ENCODE measurements at regions not wholly inside any gene's neighbourhood (a gene's known extent, or its start where the extent isn't known, plus 50 kb on each side); places are given as distances from the start of the nearest gene placed in this dataset.

- Histone ChIP-seq H3K36me3 (ENCODE audit: control insufficient read depth, insufficient read depth, low read length) (no peaks in the 10 kb centered on the region), H3K9ac (ENCODE audit: extremely low read depth, low read length, poor library complexity, severe bottlenecking) (no peak overlapping the region), H3K27ac (ENCODE audit: low read depth, low read length) (no peak overlapping the region), H3K4me3 (ENCODE audit: low read length) (no peak overlapping the region), H3K4me1 (ENCODE audit: control insufficient read depth, insufficient read depth, low read length) (no peaks in the 10 kb centered on the region), H3K27me3 (ENCODE audit: control insufficient read depth, insufficient read depth, low read length, poor library complexity, severe bottlenecking) (no peaks in the 10 kb centered on the region), H3K9me3 (ENCODE audit: control insufficient read depth, low read length) (no peaks in the 10 kb centered on the region)
- H3K36me3 Mint-ChIP-seq (ENCODE audit: low read depth), result no peaks in the 10 kb centered on the region
- H3K27ac Mint-ChIP-seq, result no peak overlapping the region
- peak; percentile 7 for DNase-seq
- TF ChIP-seq, protein P1, sequence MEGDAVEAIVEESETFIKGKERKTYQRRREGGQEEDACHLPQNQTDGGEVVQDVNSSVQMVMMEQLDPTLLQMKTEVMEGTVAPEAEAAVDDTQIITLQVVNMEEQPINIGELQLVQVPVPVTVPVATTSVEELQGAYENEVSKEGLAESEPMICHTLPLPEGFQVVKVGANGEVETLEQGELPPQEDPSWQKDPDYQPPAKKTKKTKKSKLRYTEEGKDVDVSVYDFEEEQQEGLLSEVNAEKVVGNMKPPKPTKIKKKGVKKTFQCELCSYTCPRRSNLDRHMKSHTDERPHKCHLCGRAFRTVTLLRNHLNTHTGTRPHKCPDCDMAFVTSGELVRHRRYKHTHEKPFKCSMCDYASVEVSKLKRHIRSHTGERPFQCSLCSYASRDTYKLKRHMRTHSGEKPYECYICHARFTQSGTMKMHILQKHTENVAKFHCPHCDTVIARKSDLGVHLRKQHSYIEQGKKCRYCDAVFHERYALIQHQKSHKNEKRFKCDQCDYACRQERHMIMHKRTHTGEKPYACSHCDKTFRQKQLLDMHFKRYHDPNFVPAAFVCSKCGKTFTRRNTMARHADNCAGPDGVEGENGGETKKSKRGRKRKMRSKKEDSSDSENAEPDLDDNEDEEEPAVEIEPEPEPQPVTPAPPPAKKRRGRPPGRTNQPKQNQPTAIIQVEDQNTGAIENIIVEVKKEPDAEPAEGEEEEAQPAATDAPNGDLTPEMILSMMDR (conservative IDR thresholded peaks at IDR 0.05), result no peak
- H3K27me3 Mint-ChIP-seq (ENCODE audit: insufficient read depth), result peaks cover 2% of the 10 kb centered on the region
- no peaks in the 10 kb centered on the region for H3K4me1 Mint-ChIP-seq
- no peak overlapping the region for H3K4me3 Mint-ChIP-seq
- no peaks in the 10 kb centered on the region for H3K9me3 Mint-ChIP-seq
- WGBS, 2 experiments (ENCODE audit: insufficient coverage in 1 of 2, insufficient read length in 1 of 2), result 88 to 91% methylated on average over 10 of the region's 10 CpGs
Observed at GRCh38 chr20:40896814-40897700, 131.6 kb upstream of the TOP1 start.

- Mint-ChIP-seq H3K36me3 (ENCODE audit: low read depth) (no peaks in the 10 kb centered on the region), H3K9me3 (no peaks in the 10 kb centered on the region), H3K4me1 (peaks cover 3% of the 10 kb centered on the region), H3K27ac (no peak overlapping the region), H3K4me3 (no peak overlapping the region), H3K27me3 (ENCODE audit: insufficient read depth) (no peaks in the 10 kb centered on the region)
- Histone ChIP-seq H3K27ac (ENCODE audit: low read depth, low read length) (no peak overlapping the region), H3K36me3 (ENCODE audit: control insufficient read depth, insufficient read depth, low read length) (no peaks in the 10 kb centered on the region), H3K4me1 (ENCODE audit: control insufficient read depth, insufficient read depth, low read length) (no peaks in the 10 kb centered on the region), H3K9ac (ENCODE audit: extremely low read depth, low read length, poor library complexity, severe bottlenecking) (no peak overlapping the region), H3K27me3 (ENCODE audit: control insufficient read depth, insufficient read depth, low read length, poor library complexity, severe bottlenecking) (no peaks in the 10 kb centered on the region), H3K9me3 (ENCODE audit: control insufficient read depth, low read length) (no peaks in the 10 kb centered on the region), H3K4me3 (ENCODE audit: low read length) (no peak overlapping the region)
- WGBS, 2 experiments (ENCODE audit: insufficient coverage in 1 of 2, insufficient read length in 1 of 2), result 53 to 54% methylated on average over 2 of the region's 2 CpGs
- DNase-seq, result no peak
- TF ChIP-seq, protein P1 (conservative IDR thresholded peaks at IDR 0.05), result no peak
Observed at GRCh38 chr20:40899344-40899743, 129.3 kb upstream of the TOP1 start.

DNA sequence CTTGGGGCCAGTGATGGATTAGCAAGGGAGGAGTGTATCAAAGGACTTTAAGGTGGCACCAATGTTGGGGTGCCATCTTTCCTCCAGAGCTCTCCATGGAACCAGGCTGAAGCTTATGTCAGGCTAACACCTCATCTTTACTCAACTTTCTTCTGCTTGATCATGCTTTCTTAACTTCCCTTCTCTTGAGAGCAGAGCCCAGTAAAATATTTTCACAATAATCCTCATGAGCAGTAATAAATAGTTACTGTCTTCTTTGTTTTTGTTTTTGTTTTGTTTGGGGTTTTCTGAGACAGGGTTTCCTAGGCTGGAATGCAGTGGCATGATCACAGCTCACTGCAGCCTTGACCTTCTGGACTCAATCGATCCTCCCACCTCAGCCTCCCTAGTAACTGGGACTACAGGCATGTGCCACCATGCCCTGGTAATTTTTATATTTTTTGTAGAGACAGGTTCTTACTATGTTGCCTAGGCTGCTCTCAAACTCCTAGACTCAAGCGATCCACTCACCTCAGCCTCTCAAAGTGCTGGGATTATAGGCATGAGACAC lies 127.9 kb upstream of the TOP1 start:
- no peaks in the 10 kb centered on the region for H3K9me3 ChIP-seq (ENCODE audit: control insufficient read depth, low read length)
- TF ChIP-seq, protein P1 (conservative IDR thresholded peaks at IDR 0.05), result no peak
- H3K27ac Mint-ChIP-seq, result no peak overlapping the region

More for the DNA sequence above, 127.9 kb upstream of the TOP1 start:
- peak; percentile 8 for DNase-seq
- peaks cover 2% of the 10 kb centered on the region for H3K9me3 Mint-ChIP-seq
- no peak overlapping the region for H3K9ac ChIP-seq (ENCODE audit: extremely low read depth, low read length, poor library complexity, severe bottlenecking)
- no peaks in the 10 kb centered on the region for H3K36me3 ChIP-seq (ENCODE audit: control insufficient read depth, insufficient read depth, low read length)
- no peaks in the 10 kb centered on the region for H3K27me3 ChIP-seq (ENCODE audit: control insufficient read depth, insufficient read depth, low read length, poor library complexity, severe bottlenecking)
- H3K36me3 Mint-ChIP-seq (ENCODE audit: low read depth), result no peaks in the 10 kb centered on the region
- no peak overlapping the region for H3K27ac ChIP-seq (ENCODE audit: low read depth, low read length)
- peaks cover 3% of the 10 kb centered on the region for H3K4me1 Mint-ChIP-seq
- H3K4me3 ChIP-seq (ENCODE audit: low read length), result no peak overlapping the region
- H3K4me3 Mint-ChIP-seq, result no peak overlapping the region
- no peaks in the 10 kb centered on the region for H3K4me1 ChIP-seq (ENCODE audit: control insufficient read depth, insufficient read depth, low read length)
- 75 to 88% methylated on average over 1 to 2 of the region's 2 CpGs for WGBS, 2 experiments (ENCODE audit: insufficient coverage in 1 of 2, insufficient read length in 1 of 2)
- no peaks in the 10 kb centered on the region for H3K27me3 Mint-ChIP-seq (ENCODE audit: insufficient read depth)
